ENCODE measurements at regions not wholly inside any gene's neighbourhood (a gene's known extent, or its start where the extent isn't known, plus 50 kb on each side); places are given as distances from the start of the nearest gene placed in this dataset.
"Not testable (repeated sequence)": the region's sequence is repeated elsewhere in the genome, so short reads cannot be mapped to it uniquely, and the experiment has no call there.

GRCh38 chr17:5922476-5922875 is 147.7 kb upstream of the WSCD1 start:
- Mint-ChIP-seq H3K4me3 (no peak overlapping the region), H3K4me1 (no peaks in the 10 kb centered on the region), H3K27me3 (peaks cover 3% of the 10 kb centered on the region), H3K36me3 (no peaks in the 10 kb centered on the region), H3K9me3 (no peaks in the 10 kb centered on the region), H3K27ac (no peak overlapping the region)
- ATAC-seq (ENCODE audit: low read depth), result no peak
- DNase-seq, result no peak
- POLR2A ChIA-PET, result no interaction called here

GRCh38 chr17:5929721-5930120 is 140.5 kb upstream of the WSCD1 start:
- no peaks in the 10 kb centered on the region for H3K4me1 Mint-ChIP-seq
- H3K9me3 Mint-ChIP-seq, result peaks cover 1% of the 10 kb centered on the region
- ATAC-seq (ENCODE audit: low read depth) (no peak), DNase-seq (no peak)
- H3K27me3 Mint-ChIP-seq, result no peaks in the 10 kb centered on the region
- H3K36me3 Mint-ChIP-seq, result no peaks in the 10 kb centered on the region
- H3K4me3 Mint-ChIP-seq, result no peak overlapping the region
- POLR2A ChIA-PET, result no interaction called here
- no peak overlapping the region for H3K27ac Mint-ChIP-seq

GRCh38 chr17:5930555-5930954 is 139.6 kb upstream of the WSCD1 start:
- H3K4me1 Mint-ChIP-seq; H3K27me3 Mint-ChIP-seq; H3K4me3 Mint-ChIP-seq; ATAC-seq (ENCODE audit: low read depth); H3K36me3 Mint-ChIP-seq; DNase-seq; H3K27ac Mint-ChIP-seq; H3K9me3 Mint-ChIP-seq; POLR2A ChIA-PET: not testable (repeated sequence)

GRCh38 chr17:5931616-5932015 is 138.6 kb upstream of the WSCD1 start:
- no peaks in the 10 kb centered on the region for H3K36me3 Mint-ChIP-seq
- peaks cover 2% of the 10 kb centered on the region for H3K27me3 Mint-ChIP-seq
- H3K9me3 Mint-ChIP-seq, result peaks cover 3% of the 10 kb centered on the region
- ATAC-seq (ENCODE audit: low read depth) (no peak), DNase-seq (no peak)
- H3K4me1 Mint-ChIP-seq, result no peaks in the 10 kb centered on the region
- H3K27ac Mint-ChIP-seq, result no peak overlapping the region
- H3K4me3 Mint-ChIP-seq, result no peak overlapping the region
- POLR2A ChIA-PET, result no interaction called here

- no peak overlapping the region for H3K4me3 Mint-ChIP-seq
- H3K27ac Mint-ChIP-seq, result no peak overlapping the region
- POLR2A ChIA-PET, result no interaction called here
- peaks cover 3% of the 10 kb centered on the region for H3K9me3 Mint-ChIP-seq
- peaks cover 2% of the 10 kb centered on the region for H3K27me3 Mint-ChIP-seq
- no peaks in the 10 kb centered on the region for H3K36me3 Mint-ChIP-seq
- H3K4me1 Mint-ChIP-seq, result no peaks in the 10 kb centered on the region
- ATAC-seq (ENCODE audit: low read depth) (no peak), DNase-seq (no peak)
Measured at GRCh38 chr17:5933430-5933829, 136.7 kb upstream of the WSCD1 start.

- no peak overlapping the region for H3K4me3 Mint-ChIP-seq
- no peaks in the 10 kb centered on the region for H3K9me3 Mint-ChIP-seq
- peaks cover 3% of the 10 kb centered on the region for H3K27me3 Mint-ChIP-seq
- DNase-seq (no peak), ATAC-seq (ENCODE audit: low read depth) (no peak)
- no peaks in the 10 kb centered on the region for H3K36me3 Mint-ChIP-seq
- no peak overlapping the region for H3K27ac Mint-ChIP-seq
- POLR2A ChIA-PET, result no interaction called here
- H3K4me1 Mint-ChIP-seq, result no peaks in the 10 kb centered on the region
Measured at GRCh38 chr17:5941258-5941657, 128.9 kb upstream of the WSCD1 start.

GRCh38 chr17:5942687-5943086 is 127.5 kb upstream of the WSCD1 start:
- no peaks in the 10 kb centered on the region for H3K36me3 Mint-ChIP-seq
- no peak overlapping the region for H3K4me3 Mint-ChIP-seq
- H3K27me3 Mint-ChIP-seq, result peaks cover 3% of the 10 kb centered on the region
- DNase-seq (no peak), ATAC-seq (ENCODE audit: low read depth) (no peak)
- POLR2A ChIA-PET, result no interaction called here
- H3K4me1 Mint-ChIP-seq, result no peaks in the 10 kb centered on the region
- no peak overlapping the region for H3K27ac Mint-ChIP-seq
- no peaks in the 10 kb centered on the region for H3K9me3 Mint-ChIP-seq

GRCh38 chr17:5943232-5943631 is 126.9 kb upstream of the WSCD1 start:
- no peak for DNase-seq
- no peaks in the 10 kb centered on the region for H3K9me3 Mint-ChIP-seq
- no peaks in the 10 kb centered on the region for H3K36me3 Mint-ChIP-seq
- H3K27ac Mint-ChIP-seq, result no peak overlapping the region
- H3K4me3 Mint-ChIP-seq, result no peak overlapping the region
- H3K27me3 Mint-ChIP-seq, result peaks cover 3% of the 10 kb centered on the region
- H3K4me1 Mint-ChIP-seq, result no peaks in the 10 kb centered on the region
- no peak for ATAC-seq (ENCODE audit: low read depth)
- POLR2A ChIA-PET, result no interaction called here

- Mint-ChIP-seq H3K27me3 (peaks cover 3% of the 10 kb centered on the region), H3K36me3 (no peaks in the 10 kb centered on the region), H3K4me3 (no peak overlapping the region), H3K4me1 (no peaks in the 10 kb centered on the region), H3K9me3 (no peaks in the 10 kb centered on the region), H3K27ac (no peak overlapping the region)
- DNase-seq (no peak), ATAC-seq (ENCODE audit: low read depth) (no peak)
- POLR2A ChIA-PET, result no interaction called here
Measured at GRCh38 chr17:5943982-5944381, 126.2 kb upstream of the WSCD1 start.

GRCh38 chr17:5947701-5948180 is 122.4 kb upstream of the WSCD1 start:
- Mint-ChIP-seq H3K4me3 (no peak overlapping the region), H3K27me3 (peaks cover 14% of the 10 kb centered on the region), H3K36me3 (no peaks in the 10 kb centered on the region), H3K9me3 (no peaks in the 10 kb centered on the region), H3K4me1 (no peaks in the 10 kb centered on the region), H3K27ac (no peak overlapping the region)
- POLR2A ChIA-PET, result no interaction called here
- ATAC-seq (ENCODE audit: low read depth) (no peak), DNase-seq (no peak)

- Mint-ChIP-seq H3K27me3 (peaks cover 12% of the 10 kb centered on the region), H3K4me3 (no peak overlapping the region), H3K36me3 (no peaks in the 10 kb centered on the region), H3K4me1 (no peaks in the 10 kb centered on the region), H3K9me3 (no peaks in the 10 kb centered on the region), H3K27ac (no peak overlapping the region)
- POLR2A ChIA-PET, result no interaction called here
- ATAC-seq (ENCODE audit: low read depth), result no peak
- no peak for DNase-seq
Measured at GRCh38 chr17:5948811-5949210, 121.4 kb upstream of the WSCD1 start.

GRCh38 chr17:5950878-5951277 is 119.3 kb upstream of the WSCD1 start:
- Mint-ChIP-seq H3K9me3 (no peaks in the 10 kb centered on the region), H3K27me3 (peaks cover 12% of the 10 kb centered on the region), H3K27ac (no peak overlapping the region), H3K4me3 (no peak overlapping the region), H3K36me3 (no peaks in the 10 kb centered on the region), H3K4me1 (no peaks in the 10 kb centered on the region)
- DNase-seq (no peak), ATAC-seq (ENCODE audit: low read depth) (no peak)
- POLR2A ChIA-PET, result no interaction called here

- Mint-ChIP-seq H3K36me3 (no peaks in the 10 kb centered on the region), H3K4me3 (no peak overlapping the region), H3K4me1 (no peaks in the 10 kb centered on the region), H3K27ac (no peak overlapping the region), H3K9me3 (no peaks in the 10 kb centered on the region), H3K27me3 (peaks cover 12% of the 10 kb centered on the region)
- ATAC-seq (ENCODE audit: low read depth) (no peak), DNase-seq (no peak)
- POLR2A ChIA-PET, result no interaction called here
Measured at GRCh38 chr17:5951912-5952311, 118.3 kb upstream of the WSCD1 start.

- DNase-seq, result no peak
Measured at GRCh38 chr17:5952518-5952917, 117.7 kb upstream of the WSCD1 start.

GRCh38 chr17:5955764-5956163 is 114.4 kb upstream of the WSCD1 start:
- POLR2A ChIA-PET, result no interaction called here
- Mint-ChIP-seq H3K4me1 (no peaks in the 10 kb centered on the region), H3K27me3 (peaks cover 5% of the 10 kb centered on the region), H3K36me3 (no peaks in the 10 kb centered on the region), H3K27ac (no peak overlapping the region), H3K4me3 (no peak overlapping the region), H3K9me3 (no peaks in the 10 kb centered on the region)
- no peak for DNase-seq
- no peak for ATAC-seq (ENCODE audit: low read depth)

More at GRCh38 chr17:5952518-5952917, 117.7 kb upstream of the WSCD1 start:
- H3K27ac Mint-ChIP-seq, result no peak overlapping the region
- ATAC-seq (ENCODE audit: low read depth), result no peak
- H3K4me3 Mint-ChIP-seq, result no peak overlapping the region
- H3K9me3 Mint-ChIP-seq, result no peaks in the 10 kb centered on the region
- no peaks in the 10 kb centered on the region for H3K4me1 Mint-ChIP-seq
- POLR2A ChIA-PET, result no interaction called here
- peaks cover 12% of the 10 kb centered on the region for H3K27me3 Mint-ChIP-seq
- no peaks in the 10 kb centered on the region for H3K36me3 Mint-ChIP-seq

All from activated naive CD8-positive, alpha-beta T cell treated with anti-CD3 and anti-CD28 coated beads, Interleukin-2, amount 10 ng/mL, durations not matched to agents 7 days and 5 days (primary cell).